ENCODE measurements at regions not wholly inside any gene's neighbourhood (a gene's known extent, or its start where the extent isn't known, plus 50 kb on each side); places are given as distances from the start of the nearest gene placed in this dataset.

DNA sequence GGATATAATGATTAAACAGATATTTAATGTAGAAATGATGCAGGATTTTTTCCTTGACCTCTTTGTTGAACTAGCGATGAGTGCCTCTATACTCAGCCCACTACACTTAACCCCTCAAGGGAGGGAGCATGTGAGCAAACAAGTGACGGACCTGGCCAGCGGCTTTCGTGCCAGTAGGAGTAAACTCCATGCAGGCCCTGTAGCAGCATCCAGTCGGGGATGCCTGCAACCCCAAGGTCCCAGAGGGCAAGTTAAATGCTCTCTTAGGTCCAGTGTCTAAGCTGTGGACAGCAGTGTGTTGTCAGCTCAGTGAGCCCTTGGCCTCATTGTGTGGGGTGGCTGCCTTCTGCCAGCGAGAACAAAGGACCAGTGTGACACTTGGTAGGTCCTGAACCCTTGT is 708.7 kb downstream of the TECRL start:
- H3K27ac ChIP-seq, result no peak overlapping the region
- no peaks in the 10 kb centered on the region for H3K36me3 ChIP-seq (ENCODE audit: insufficient read depth, low read length)
- H3K9me3 ChIP-seq (ENCODE audit: low read depth, low read length), result no peaks in the 10 kb centered on the region
- no peak overlapping the region for H3K9ac ChIP-seq (ENCODE audit: insufficient read length)
- TF ChIP-seq FOXP2 (optimal IDR thresholded peaks at IDR 0.05; ENCODE audit: control extremely low read depth, extremely low read length, insufficient read depth) (no peak), EZH2 (IDR thresholded peaks at IDR 0.05) (no peak), POLR2AphosphoS5 (IDR thresholded peaks at IDR 0.05; ENCODE audit: borderline replicate concordance, low read depth, low read length) (no peak)
- no peak overlapping the region for H3K4me3 ChIP-seq
- DNase-seq (ENCODE audit: low read depth, low spot score), result no peak

DNA sequence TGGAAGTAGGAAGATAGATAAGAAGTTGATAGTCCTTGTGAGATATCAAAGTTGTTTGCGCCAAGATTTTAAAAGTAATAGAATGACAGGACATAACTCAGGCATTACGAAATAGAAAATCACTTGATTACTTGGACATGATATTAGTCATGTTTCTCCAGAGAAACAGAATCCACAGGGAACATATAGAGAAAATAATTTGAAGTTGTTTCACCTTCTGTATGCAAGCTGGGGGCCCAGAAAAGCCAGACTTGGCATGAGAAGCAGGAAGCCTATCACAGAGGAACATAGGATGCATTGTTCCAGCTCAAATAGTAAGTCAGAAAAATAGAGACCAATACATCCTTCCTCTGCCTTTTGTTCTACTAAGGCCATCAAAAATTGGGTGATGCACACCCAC is 715.9 kb downstream of the TECRL start:
- no peak overlapping the region for H3K27ac ChIP-seq
- DNase-seq (ENCODE audit: low read depth, low spot score), result no peak
- no peaks in the 10 kb centered on the region for H3K9me3 ChIP-seq (ENCODE audit: low read depth, low read length)
- H3K4me3 ChIP-seq, result no peak overlapping the region
- no peaks in the 10 kb centered on the region for H3K36me3 ChIP-seq (ENCODE audit: insufficient read depth, low read length)
- no peak for TF ChIP-seq FOXP2 (optimal IDR thresholded peaks at IDR 0.05; ENCODE audit: control extremely low read depth, extremely low read length, insufficient read depth)
- TF ChIP-seq EZH2 (IDR thresholded peaks at IDR 0.05), result no peak
- TF ChIP-seq POLR2AphosphoS5 (IDR thresholded peaks at IDR 0.05; ENCODE audit: borderline replicate concordance, low read depth, low read length), result no peak
- H3K9ac ChIP-seq (ENCODE audit: insufficient read length), result no peak overlapping the region

DNA sequence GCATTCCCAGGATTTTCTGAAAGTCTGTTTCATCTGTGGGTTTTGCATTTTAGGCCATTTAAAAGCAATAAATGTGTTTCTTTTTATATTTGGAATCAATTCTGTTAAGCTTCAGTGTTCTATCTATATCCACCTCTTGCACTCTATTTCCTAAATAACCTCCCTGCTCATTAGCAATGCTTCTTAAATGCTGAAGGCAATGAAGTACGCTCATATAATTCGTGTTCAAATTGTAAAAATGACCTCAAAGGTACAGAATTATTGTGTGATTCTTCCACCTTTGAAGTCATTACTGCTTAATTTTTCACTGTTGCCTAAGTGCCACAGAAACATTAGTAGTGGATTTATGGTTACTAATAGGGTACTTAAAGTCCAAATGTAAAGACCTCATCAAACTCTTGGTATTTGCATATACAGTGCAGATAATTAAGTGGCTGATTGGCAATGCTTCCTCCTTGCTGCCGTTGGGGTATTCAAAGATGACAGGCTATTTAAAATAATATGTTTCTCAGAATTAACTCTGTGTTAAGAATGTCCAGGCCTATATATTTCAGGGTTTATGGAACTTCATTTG is 730.8 kb downstream of the TECRL start:
- no peak for TF ChIP-seq POLR2AphosphoS5 (IDR thresholded peaks at IDR 0.05; ENCODE audit: borderline replicate concordance, low read depth, low read length)
- no peak for TF ChIP-seq FOXP2 (optimal IDR thresholded peaks at IDR 0.05; ENCODE audit: control extremely low read depth, extremely low read length, insufficient read depth)
- no peak for TF ChIP-seq EZH2 (IDR thresholded peaks at IDR 0.05)
- no peak for DNase-seq (ENCODE audit: low read depth, low spot score)

DNA sequence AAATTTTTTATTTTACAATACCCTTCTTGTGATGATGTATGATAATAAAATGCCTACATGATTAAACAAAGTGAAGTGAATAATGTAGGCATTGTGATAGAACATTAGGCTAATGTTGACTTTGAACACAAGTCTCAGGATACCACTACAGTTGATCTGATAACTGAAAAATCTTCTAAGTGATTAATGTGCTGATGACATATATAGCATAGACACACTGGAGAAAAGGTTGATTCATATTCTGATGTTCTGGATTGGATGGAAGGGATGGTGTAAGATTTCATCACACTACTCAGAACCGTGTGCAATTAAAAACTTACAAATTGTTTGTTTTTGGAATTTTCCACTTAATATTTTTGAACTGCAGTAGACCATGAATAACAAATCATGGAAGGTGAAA is 738.5 kb downstream of the TECRL start:
- H3K36me3 ChIP-seq (ENCODE audit: insufficient read depth, low read length), result no peaks in the 10 kb centered on the region
- H3K9me3 ChIP-seq (ENCODE audit: low read depth, low read length), result no peaks in the 10 kb centered on the region
- H3K9ac ChIP-seq (ENCODE audit: insufficient read length), result no peak overlapping the region
- DNase-seq (ENCODE audit: low read depth, low spot score), result no peak
- TF ChIP-seq EZH2 (IDR thresholded peaks at IDR 0.05), result no peak
- no peak for TF ChIP-seq FOXP2 (optimal IDR thresholded peaks at IDR 0.05; ENCODE audit: control extremely low read depth, extremely low read length, insufficient read depth)
- TF ChIP-seq POLR2AphosphoS5 (IDR thresholded peaks at IDR 0.05; ENCODE audit: borderline replicate concordance, low read depth, low read length), result no peak
- no peak overlapping the region for H3K4me3 ChIP-seq
- H3K27ac ChIP-seq, result no peak overlapping the region

More for the DNA sequence above, 730.8 kb downstream of the TECRL start:
- H3K36me3 ChIP-seq (ENCODE audit: insufficient read depth, low read length), result no peaks in the 10 kb centered on the region
- no peak overlapping the region for H3K27ac ChIP-seq
- no peak overlapping the region for H3K9ac ChIP-seq (ENCODE audit: insufficient read length)
- no peak overlapping the region for H3K4me3 ChIP-seq
- H3K9me3 ChIP-seq (ENCODE audit: low read depth, low read length), result no peaks in the 10 kb centered on the region

DNA sequence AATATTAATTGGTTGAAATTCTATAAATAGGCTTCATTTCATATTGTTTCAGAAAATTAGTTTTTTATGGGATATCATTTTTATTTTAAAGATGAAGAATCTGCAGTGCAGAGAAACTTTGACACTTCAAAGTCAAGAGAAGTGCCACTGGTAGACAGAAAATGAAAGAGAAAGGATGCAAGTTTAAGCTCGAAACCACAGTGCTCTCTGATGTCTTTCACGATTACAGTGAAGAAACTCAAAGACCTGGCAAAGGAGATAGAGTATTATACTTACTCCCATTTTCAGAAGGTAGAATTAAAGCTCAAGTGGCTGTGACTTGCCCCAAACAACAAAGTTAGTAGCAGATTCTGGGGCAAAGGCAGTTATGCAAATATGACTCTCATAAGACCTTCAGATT is 745.4 kb downstream of the TECRL start:
- H3K36me3 ChIP-seq (ENCODE audit: insufficient read depth, low read length), result no peaks in the 10 kb centered on the region
- no peak overlapping the region for H3K4me3 ChIP-seq
- no peak overlapping the region for H3K27ac ChIP-seq
- no peak overlapping the region for H3K9ac ChIP-seq (ENCODE audit: insufficient read length)
- no peak for DNase-seq (ENCODE audit: low read depth, low spot score)
- no peaks in the 10 kb centered on the region for H3K9me3 ChIP-seq (ENCODE audit: low read depth, low read length)
- TF ChIP-seq POLR2AphosphoS5 (IDR thresholded peaks at IDR 0.05; ENCODE audit: borderline replicate concordance, low read depth, low read length) (no peak), EZH2 (IDR thresholded peaks at IDR 0.05) (no peak), FOXP2 (optimal IDR thresholded peaks at IDR 0.05; ENCODE audit: control extremely low read depth, extremely low read length, insufficient read depth) (no peak)

DNA sequence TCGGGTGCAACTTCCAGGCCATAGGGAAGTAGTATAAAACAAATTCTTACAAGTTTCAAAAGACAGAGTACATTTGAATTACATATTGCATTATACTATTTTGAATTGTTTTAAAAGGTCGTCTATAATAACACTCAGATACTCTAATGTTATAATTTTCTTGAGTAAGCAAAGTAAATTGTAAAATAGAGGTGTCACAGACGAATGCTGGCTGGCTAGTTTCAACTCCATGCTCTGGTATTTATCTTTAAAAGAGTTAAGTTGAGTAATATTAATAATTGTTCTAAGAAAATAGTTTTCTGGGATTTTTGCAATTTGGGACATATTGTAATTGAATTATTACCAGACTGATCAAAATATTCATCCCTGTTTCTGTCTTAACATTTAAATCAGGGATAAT is 764.9 kb downstream of the TECRL start:
- no peak for TF ChIP-seq EZH2 (IDR thresholded peaks at IDR 0.05)
- no peak for TF ChIP-seq FOXP2 (optimal IDR thresholded peaks at IDR 0.05; ENCODE audit: control extremely low read depth, extremely low read length, insufficient read depth)
- DNase-seq (ENCODE audit: low read depth, low spot score), result no peak

DNA sequence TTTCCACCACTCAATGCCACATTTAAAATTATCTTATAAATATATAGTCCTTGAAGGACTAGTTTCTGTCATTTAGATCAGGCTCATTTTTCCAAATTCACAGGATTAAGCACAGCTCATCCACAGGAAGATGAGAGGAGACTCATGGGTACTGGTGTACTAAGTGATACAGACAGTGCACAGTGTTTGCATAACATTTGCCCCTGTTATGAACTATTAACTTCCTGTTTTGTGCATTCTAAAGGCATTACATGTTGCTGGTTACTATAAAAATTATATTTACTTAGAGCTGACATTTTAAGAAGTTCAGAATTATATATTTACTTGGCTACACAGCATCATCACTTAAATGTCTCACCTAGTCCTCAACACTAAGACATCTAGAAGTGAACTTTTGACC is 772.0 kb downstream of the TECRL start:
- no peak overlapping the region for H3K27ac ChIP-seq
- DNase-seq (ENCODE audit: low read depth, low spot score), result no peak
- H3K36me3 ChIP-seq (ENCODE audit: insufficient read depth, low read length), result no peaks in the 10 kb centered on the region
- no peak overlapping the region for H3K4me3 ChIP-seq
- H3K9ac ChIP-seq (ENCODE audit: insufficient read length), result no peak overlapping the region
- no peak for TF ChIP-seq FOXP2 (optimal IDR thresholded peaks at IDR 0.05; ENCODE audit: control extremely low read depth, extremely low read length, insufficient read depth)
- TF ChIP-seq EZH2 (IDR thresholded peaks at IDR 0.05), result no peak
- TF ChIP-seq POLR2AphosphoS5 (IDR thresholded peaks at IDR 0.05; ENCODE audit: borderline replicate concordance, low read depth, low read length), result no peak
- H3K9me3 ChIP-seq (ENCODE audit: low read depth, low read length), result no peaks in the 10 kb centered on the region

More for the DNA sequence above, 764.9 kb downstream of the TECRL start:
- Histone ChIP-seq H3K9me3 (ENCODE audit: low read depth, low read length) (no peaks in the 10 kb centered on the region), H3K4me3 (no peak overlapping the region), H3K36me3 (ENCODE audit: insufficient read depth, low read length) (no peaks in the 10 kb centered on the region), H3K9ac (ENCODE audit: insufficient read length) (no peak overlapping the region), H3K27ac (no peak overlapping the region)

DNA sequence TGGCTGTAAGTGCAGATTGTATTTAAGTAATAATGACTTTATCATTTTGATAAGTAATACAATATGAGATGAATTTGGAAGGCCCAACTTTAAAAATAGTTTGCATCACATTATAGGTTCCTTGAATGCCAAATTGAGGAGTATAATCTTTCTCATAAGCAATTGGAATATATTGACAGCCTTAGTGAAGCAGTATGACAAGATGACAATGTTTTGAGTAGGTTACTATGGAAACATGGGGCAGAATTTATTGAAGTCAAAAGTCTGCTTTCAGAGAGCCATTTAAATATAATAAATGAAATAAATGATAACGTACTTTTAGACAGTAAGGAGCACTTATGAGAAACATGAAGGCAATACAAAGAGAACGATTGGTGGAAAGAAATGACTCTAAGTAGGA is 776.4 kb downstream of the TECRL start:
- TF ChIP-seq EZH2 (IDR thresholded peaks at IDR 0.05) (no peak), FOXP2 (optimal IDR thresholded peaks at IDR 0.05; ENCODE audit: control extremely low read depth, extremely low read length, insufficient read depth) (no peak), POLR2AphosphoS5 (IDR thresholded peaks at IDR 0.05; ENCODE audit: borderline replicate concordance, low read depth, low read length) (no peak)
- no peak overlapping the region for H3K27ac ChIP-seq
- no peaks in the 10 kb centered on the region for H3K36me3 ChIP-seq (ENCODE audit: insufficient read depth, low read length)
- H3K9me3 ChIP-seq (ENCODE audit: low read depth, low read length), result no peaks in the 10 kb centered on the region
- no peak for DNase-seq (ENCODE audit: low read depth, low spot score)
- H3K4me3 ChIP-seq, result no peak overlapping the region
- H3K9ac ChIP-seq (ENCODE audit: insufficient read length), result no peak overlapping the region

DNA sequence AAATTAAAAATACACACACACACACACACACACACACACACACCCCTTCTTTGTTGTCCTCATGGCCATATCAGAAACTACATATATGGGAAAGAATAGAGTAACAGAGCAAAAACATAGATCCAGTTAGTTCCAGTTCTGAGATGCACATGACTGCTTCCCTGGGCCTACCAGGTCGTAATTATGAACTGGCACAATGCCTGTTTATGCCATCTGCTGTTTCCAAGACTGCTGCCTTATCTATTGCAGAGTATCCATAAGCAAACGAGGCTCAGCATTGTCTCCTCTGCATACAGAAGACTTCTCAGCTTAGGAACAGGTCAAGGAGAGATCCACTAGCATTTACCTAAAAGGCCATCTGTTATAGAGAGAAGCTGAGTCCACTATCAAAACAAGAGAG is 789.0 kb downstream of the TECRL start:
- no peaks in the 10 kb centered on the region for H3K36me3 ChIP-seq (ENCODE audit: insufficient read depth, low read length)
- H3K9ac ChIP-seq (ENCODE audit: insufficient read length), result no peak overlapping the region
- no peak for DNase-seq (ENCODE audit: low read depth, low spot score)
- no peak overlapping the region for H3K27ac ChIP-seq
- H3K4me3 ChIP-seq, result no peak overlapping the region
- no peak for TF ChIP-seq EZH2 (IDR thresholded peaks at IDR 0.05)
- TF ChIP-seq POLR2AphosphoS5 (IDR thresholded peaks at IDR 0.05; ENCODE audit: borderline replicate concordance, low read depth, low read length), result no peak
- no peak for TF ChIP-seq FOXP2 (optimal IDR thresholded peaks at IDR 0.05; ENCODE audit: control extremely low read depth, extremely low read length, insufficient read depth)
- H3K9me3 ChIP-seq (ENCODE audit: low read depth, low read length), result no peaks in the 10 kb centered on the region

Measured in SK-N-MC (cell line).